GM20000 (cell line): ENCODE measurements at regions not wholly inside any gene's neighbourhood (a gene's known extent, or its start where the extent isn't known, plus 50 kb on each side); places are given as distances from the start of the nearest gene placed in this dataset.

Source experiments
- DNase-seq: peaks from one replicate; pipeline ENCODE4 v3.0.0; 2012; ENCODE audit warnings: low spot score
- TF ChIP-seq, protein P1 (sequence below): IDR thresholded peaks from 2 replicates; pipeline ENCODE4 v1.5.1; 2012; ENCODE audit warnings: mild to moderate bottlenecking, control low read depth; ENCODE audit errors: extremely low read depth, missing control alignments

DNA sequence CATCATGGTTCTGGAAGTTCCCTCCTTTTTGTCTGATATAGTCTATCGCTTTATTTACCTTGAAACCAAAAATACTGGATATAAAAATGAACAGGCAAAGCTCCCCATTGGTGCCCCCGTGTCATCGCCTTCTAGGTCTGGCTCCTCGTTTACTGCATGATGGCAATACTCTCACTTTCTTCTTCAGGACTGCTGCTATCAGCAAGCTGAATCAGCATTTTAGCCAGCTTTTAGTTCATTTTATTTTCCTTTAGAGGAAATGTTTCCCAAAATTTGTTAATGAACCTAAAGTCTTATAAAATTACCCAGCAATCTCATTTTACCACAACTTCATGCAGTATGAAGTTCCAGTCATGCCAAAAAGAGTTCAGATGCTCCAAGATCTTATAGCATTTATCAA is 80.5 kb downstream of the ZIC3 start:
- DNase-seq: no peak
- TF ChIP-seq, protein P1, sequence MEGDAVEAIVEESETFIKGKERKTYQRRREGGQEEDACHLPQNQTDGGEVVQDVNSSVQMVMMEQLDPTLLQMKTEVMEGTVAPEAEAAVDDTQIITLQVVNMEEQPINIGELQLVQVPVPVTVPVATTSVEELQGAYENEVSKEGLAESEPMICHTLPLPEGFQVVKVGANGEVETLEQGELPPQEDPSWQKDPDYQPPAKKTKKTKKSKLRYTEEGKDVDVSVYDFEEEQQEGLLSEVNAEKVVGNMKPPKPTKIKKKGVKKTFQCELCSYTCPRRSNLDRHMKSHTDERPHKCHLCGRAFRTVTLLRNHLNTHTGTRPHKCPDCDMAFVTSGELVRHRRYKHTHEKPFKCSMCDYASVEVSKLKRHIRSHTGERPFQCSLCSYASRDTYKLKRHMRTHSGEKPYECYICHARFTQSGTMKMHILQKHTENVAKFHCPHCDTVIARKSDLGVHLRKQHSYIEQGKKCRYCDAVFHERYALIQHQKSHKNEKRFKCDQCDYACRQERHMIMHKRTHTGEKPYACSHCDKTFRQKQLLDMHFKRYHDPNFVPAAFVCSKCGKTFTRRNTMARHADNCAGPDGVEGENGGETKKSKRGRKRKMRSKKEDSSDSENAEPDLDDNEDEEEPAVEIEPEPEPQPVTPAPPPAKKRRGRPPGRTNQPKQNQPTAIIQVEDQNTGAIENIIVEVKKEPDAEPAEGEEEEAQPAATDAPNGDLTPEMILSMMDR: no peak

DNA sequence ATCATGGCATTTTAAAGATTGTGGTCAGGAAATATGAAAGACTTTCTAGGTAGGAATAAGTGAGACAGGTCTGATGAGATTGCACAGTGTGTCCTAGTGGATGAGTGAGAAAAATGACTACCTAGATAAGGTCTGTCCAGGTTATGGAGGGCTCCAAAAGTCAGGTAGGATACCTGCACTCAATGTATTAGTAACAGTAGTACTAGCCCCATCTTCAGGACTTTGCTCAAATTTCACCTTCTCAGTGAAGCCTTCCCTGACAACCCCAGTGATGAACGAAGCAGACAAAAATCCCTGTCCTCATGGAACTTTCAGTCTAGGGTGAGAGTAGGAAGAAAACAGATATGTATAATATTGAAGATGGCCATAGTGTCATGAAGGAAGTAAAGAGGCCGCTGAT is 85.7 kb downstream of the ZIC3 start:
- DNase-seq: no peak
- TF ChIP-seq, protein P1: no peak

DNA sequence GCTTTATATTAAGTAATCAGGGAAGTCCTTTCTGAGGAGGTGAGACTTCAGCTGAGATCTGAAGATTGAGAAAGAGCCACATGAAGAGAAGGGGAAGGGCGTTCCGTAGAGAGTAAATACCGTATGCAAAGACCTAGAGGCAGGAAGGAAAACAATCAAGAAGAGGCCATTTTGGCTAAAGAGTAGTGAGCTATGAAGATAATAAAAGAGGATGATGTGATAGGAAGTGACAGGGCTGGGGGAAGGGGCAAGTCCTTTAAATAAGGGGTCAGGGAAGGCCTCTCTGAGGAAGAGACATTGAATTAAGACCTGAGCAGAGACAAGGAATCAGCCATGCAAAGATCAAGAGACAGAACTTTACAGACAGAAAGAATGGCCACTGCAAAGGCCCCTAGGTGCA is 86.2 kb downstream of the ZIC3 start:
- DNase-seq: no peak
- TF ChIP-seq, protein P1: no peak

DNA sequence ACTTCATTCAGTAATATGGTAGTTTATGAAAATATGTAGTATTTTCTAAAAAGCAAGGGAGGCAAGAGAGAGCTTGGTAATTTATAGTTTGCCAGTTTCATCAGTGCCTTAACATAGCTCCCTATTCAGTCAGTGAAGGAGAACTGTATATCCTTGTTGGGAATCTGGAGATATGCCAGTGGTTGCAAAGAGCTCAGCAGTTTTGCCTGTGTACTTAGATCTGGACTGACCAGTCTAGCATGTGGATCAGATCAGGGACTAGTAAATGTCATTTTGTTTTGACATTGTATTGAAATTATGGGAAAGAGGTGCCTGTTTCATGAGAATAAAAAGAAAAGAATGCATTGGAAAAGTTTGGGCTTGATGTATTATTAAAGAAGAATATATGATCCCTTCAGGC is 88.6 kb downstream of the ZIC3 start:
- TF ChIP-seq, protein P1: no peak
- DNase-seq: no peak

DNA sequence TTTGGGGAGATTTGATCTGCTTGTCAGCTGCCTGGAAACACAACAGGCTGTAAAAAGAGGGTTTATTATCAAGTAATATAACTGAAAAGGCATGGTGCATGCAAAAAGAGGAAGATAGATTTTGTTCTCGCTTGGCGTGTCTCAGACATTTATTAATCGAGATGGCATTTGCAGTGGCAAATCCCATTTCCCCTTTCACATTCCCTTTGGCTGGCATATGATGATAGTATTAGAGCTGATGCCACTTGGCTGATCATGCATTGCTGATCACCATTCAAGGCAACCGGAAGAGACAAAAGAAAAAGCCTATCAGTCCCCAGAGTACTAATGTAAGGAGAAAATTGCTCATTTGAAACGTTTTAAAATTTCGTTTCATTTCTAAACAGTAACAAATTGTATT is 101.8 kb downstream of the ZIC3 start:
- TF ChIP-seq, protein P1: no peak
- no peak for DNase-seq

DNA sequence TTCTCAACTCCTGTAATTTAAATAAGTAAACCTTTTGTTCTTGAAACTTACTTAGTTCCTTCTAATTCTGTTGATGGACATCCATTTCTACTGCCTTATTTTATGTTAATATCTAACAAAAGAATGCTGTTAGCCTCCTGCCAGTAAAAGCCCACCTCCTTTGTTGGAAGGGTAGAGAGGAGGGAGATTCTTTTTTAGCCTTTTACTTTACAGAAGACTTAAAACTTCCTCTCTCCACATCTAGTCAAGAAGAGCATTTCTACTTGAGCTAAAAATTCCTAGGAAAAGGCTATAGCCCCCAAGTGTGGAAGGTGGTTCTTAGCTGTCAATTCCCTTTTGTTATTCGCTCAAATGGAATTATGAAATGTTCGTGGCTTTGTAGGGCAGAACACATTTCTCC is 118.7 kb downstream of the ZIC3 start:
- TF ChIP-seq, protein P1: no peak

DNA sequence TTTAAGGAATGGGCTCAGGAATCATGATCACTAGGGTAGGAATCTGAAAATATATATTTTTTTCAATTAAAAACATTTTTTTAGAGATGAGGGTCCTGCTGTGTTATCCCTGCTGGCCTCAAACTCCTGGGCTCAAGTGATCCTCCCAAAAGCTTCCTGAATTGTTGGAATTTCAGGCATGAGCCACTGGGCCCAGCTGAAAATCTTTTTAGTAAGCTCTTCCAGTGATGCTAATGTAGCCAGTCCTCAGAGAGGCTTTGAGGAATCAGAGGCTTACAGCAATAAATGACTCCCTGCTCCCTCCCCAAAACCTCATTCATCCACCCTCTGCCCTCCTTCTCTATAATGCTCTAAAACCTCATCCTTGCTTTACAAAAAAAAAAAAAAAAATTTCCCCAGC is 129.5 kb downstream of the ZIC3 start:
- no peak for DNase-seq
- TF ChIP-seq, protein P1: no peak

More for the DNA sequence above, 118.7 kb downstream of the ZIC3 start:
- DNase-seq: no peak

DNA sequence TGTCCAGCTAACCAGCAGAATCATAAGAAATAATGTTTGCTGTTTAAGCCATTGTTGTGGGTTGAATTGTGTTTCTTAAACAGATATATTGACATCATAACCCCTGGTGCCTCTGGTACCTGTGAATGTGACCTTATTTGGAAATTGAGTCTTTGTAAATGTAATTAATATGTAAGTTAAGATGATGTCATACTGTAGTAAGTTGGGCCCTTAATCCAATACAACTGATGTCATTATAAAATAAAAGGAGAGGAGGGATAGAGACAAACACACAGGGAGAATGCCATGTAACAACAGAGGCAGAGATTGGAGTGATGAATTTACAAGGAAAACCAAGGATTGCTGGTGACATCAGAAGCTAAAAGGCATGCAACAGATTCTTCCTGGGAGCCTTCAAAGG is 141.4 kb downstream of the ZIC3 start:
- TF ChIP-seq, protein P1: no peak
- no peak for DNase-seq
